OCI-LY7 (cell line): ENCODE measurements at regions not wholly inside any gene's neighbourhood (a gene's known extent, or its start where the extent isn't known, plus 50 kb on each side); places are given as distances from the start of the nearest gene placed in this dataset.

Experiments used
- CTCF ChIP-seq: fragments of 200-600 bp; sonication (generic); conservative IDR thresholded peaks from 2 replicates; pipeline ENCODE4 v1.5.1; 2014; ENCODE audit warnings: mild to moderate bottlenecking, antibody characterized with exemption, low read length, moderate library complexity, mixed read lengths
- EZH2phosphoT487 ChIP-seq: fragments of 200-600 bp; sonication (generic); IDR thresholded peaks from 2 replicates; pipeline ENCODE4 v1.6.1; 2018; ENCODE audit warnings: low read depth, borderline replicate concordance, mild to moderate bottlenecking, mixed run types, antibody characterized with exemption, low read length, moderate library complexity, mixed read lengths

- TF ChIP-seq CTCF: no peak
- TF ChIP-seq EZH2phosphoT487: no peak
Measured at GRCh38 chr6:19297880-19298279, 539.3 kb upstream of the ID4 start.
